ENCODE measurements at regions not wholly inside any gene's neighbourhood (a gene's known extent, or its start where the extent isn't known, plus 50 kb on each side); places are given as distances from the start of the nearest gene placed in this dataset.
"Not testable (repeated sequence)": the region's sequence is repeated elsewhere in the genome, so short reads cannot be mapped to it uniquely, and the experiment has no call there.

- ATAC-seq; DNase-seq (ENCODE audit: missing footprints); intact Hi-C loops (cut with DNase I): not testable (repeated sequence)
Observed at GRCh38 chr9:62909447-62909846, 1719.6 kb downstream of the SPATA31A7 start.

GRCh38 chr9:62912278-62912677 lies 1722.4 kb downstream of the SPATA31A7 start:
- ATAC-seq; intact Hi-C loops (cut with DNase I); DNase-seq (ENCODE audit: missing footprints): not testable (repeated sequence)

GRCh38 chr9:62915168-62915567 lies 1725.3 kb downstream of the SPATA31A7 start:
- ATAC-seq; intact Hi-C loops (cut with DNase I); DNase-seq (ENCODE audit: missing footprints): not testable (repeated sequence)

GRCh38 chr9:62915661-62916060 lies 1725.8 kb downstream of the SPATA31A7 start:
- intact Hi-C loops (cut with DNase I); DNase-seq (ENCODE audit: missing footprints): not testable (repeated sequence)
- ATAC-seq, result peak; percentile 100

GRCh38 chr9:62918648-62919385 lies 1729.0 kb downstream of the SPATA31A7 start:
- DNase-seq (ENCODE audit: missing footprints); ATAC-seq; intact Hi-C loops (cut with DNase I): not testable (repeated sequence)

- DNase-seq (ENCODE audit: missing footprints); intact Hi-C loops (cut with DNase I); ATAC-seq: not testable (repeated sequence)
Observed at GRCh38 chr9:62931484-62931883, 1741.6 kb downstream of the SPATA31A7 start.

GRCh38 chr9:62952840-62953239 lies 1763.0 kb downstream of the SPATA31A7 start:
- intact Hi-C loops (cut with DNase I); DNase-seq (ENCODE audit: missing footprints); ATAC-seq: not testable (repeated sequence)

Data from Right ventricle myocardium inferior (tissue), 1 donor.